ENCODE measurements at regions not wholly inside any gene's neighbourhood (a gene's known extent, or its start where the extent isn't known, plus 50 kb on each side); places are given as distances from the start of the nearest gene placed in this dataset.

DNA sequence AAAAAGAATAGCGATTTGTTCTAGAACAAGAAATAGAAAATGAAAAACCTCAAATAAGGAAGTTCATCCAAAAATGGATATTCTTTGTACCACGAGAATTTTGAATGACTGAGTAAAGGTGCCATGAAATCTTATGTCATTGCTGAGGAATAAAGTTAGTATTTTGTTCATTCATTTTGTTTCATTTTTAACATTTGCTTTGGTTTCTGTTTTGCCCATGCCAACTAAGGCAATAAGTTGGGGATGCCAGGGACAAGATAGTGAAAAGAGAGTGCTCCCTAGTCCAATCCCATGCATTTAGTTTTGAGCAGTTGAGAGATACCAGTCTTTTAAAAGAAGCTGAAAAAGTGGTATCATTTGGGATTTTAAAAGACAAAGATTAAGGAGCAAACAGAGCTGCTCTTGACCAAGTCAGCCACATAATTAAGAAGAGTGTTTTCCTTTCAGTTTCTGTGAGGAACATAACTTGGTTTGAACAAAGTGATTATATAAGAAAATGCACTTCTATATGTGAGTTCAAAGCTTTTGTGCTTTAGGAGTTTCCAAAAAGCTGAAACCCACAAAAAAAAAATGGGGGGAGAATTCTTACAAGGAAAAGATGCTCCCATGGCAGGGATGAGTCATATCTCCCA is 201.4 kb downstream of the PLOD2 start:
- DNase-seq, result peak; percentile 27

DNA sequence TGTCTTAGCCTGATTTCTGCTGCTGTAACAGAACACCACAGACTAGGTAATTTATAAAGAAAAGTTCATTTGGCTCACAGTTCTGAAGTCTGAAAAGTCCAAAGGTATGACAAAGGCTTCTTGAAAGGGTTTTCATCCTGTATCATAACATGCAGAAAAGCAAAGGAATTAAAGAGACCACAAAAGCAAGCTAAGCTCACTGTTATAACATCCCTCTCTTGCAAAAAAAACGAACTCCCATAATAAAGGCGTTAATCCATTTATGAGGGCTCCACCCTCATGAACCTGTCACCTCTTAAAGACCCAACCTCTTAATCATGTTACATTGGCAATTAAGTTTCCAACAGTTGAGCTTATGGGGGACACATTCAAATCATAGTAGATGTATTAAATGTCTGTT is 197.9 kb downstream of the PLOD2 start:
- DNase-seq, result no peak

DNA sequence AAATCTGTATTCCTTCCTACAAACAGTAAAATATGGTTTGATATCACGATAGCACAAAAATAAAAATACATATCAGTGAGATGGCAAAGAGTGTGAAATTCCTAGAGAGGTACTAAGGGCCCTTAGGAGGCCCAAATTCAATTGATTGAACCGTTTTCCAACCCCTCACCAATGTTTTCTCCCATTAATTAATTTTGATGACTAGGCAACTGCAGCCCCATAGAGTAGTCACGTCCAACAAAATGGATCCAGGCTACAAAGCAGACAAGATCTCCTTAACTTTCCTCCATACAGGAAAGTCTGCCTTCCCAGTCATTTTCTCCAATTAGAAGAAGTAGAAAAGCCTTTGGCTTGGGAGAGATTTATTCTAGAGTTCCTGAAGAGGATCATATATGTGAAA is 193.9 kb downstream of the PLOD2 start:
- no peak for DNase-seq

DNA sequence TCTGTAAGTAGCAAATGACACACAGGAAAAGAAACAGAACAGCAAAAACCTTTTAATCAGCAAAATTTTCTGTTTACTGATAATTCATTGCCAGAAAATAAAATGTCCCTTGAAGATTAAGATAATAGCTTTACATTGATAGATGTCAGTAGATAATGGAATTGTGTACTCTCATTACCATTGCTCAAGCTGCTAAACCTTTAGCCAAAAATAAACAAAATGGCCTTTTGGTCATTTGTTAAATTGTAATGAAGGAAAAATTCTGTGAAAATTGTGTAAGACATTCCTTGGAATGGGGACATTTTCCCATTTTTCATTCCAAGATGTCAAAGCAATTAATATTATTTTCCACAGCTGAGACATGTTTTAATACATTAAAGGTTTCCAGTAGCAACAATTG is 189.8 kb downstream of the PLOD2 start:
- DNase-seq, result no peak

DNA sequence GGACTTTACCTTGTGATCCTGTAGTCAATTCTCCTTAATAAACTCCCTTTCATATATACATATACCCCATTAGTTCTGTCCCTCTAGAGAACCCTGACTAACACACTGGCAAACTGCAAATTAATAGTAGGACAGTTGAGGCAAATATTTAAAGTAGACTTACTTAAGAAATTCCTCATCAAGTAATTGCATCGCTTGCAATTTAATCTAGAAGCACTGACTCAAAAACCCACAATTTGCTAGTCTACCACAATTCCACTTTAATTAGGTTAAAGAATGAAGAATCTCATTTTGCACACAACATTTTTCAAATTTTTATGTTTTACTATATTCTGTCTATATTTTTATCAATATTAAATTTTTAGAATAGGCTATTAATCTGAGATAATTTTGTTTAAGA is 188.1 kb downstream of the PLOD2 start:
- DNase-seq, result no peak

DNA sequence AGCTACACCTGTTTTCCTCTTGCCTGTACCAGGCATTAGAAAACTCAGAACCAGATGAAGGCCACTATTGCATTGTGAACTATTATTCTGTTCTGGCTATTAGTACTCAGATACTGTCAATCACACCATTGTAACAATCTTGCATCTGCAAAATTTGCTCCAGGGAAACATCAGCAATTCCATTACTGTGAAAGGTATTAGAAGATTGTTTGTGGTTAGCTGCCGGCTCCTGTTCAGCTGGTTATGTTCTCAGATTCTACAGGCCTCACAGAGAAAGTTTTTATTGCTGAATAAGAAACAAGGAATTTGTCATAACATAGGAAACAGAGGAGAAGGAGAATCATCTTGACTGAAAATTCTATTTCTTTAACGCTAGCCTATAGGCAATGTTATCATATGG is 179.9 kb downstream of the PLOD2 start:
- peak; percentile 48 for DNase-seq

DNA sequence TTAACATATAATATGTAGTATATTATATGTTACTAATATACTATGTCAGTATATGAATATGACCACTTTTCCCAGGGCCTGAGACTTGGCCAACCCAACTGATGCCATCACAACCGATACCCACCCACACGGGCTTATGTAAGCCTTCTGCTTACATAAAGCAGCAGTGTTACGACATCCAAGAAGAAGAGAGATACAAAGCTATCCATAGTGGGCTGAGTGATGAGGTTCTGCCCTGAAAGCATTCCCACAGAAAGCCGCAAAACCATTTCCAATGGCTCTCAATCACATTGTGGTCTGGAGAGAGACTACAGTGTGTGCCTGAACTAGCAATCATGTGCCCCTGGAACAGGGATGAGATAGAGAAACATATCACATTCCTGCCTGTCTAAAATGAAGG is 177.9 kb downstream of the PLOD2 start:
- no peak for DNase-seq

Measured in fibroblast of skin of back (primary cell).